Fibroblast of lung (primary cell): ENCODE measurements at regions not wholly inside any gene's neighbourhood (a gene's known extent, or its start where the extent isn't known, plus 50 kb on each side); places are given as distances from the start of the nearest gene placed in this dataset.

Source experiments
- CTCF ChIP-seq, 2 donors: IDR thresholded peaks in 1 of 2; conservative IDR thresholded peaks in 1 of 2; 1 replicate in 1 of 2; 2 replicates in 1 of 2; pipeline ENCODE4 v1.5.1; 2011 to 2012; ENCODE audit warnings: low read length in 2 of 2, control low read depth in 1 of 2, inconsistent platforms in 1 of 2, low read depth in 1 of 2, mild to moderate bottlenecking in 1 of 2
- EZH2 ChIP-seq: IDR thresholded peaks from 2 replicates; pipeline ENCODE4 v1.5.1; 2012; ENCODE audit warnings: low read length, control low read depth, mild to moderate bottlenecking; ENCODE audit errors: missing control alignments

DNA sequence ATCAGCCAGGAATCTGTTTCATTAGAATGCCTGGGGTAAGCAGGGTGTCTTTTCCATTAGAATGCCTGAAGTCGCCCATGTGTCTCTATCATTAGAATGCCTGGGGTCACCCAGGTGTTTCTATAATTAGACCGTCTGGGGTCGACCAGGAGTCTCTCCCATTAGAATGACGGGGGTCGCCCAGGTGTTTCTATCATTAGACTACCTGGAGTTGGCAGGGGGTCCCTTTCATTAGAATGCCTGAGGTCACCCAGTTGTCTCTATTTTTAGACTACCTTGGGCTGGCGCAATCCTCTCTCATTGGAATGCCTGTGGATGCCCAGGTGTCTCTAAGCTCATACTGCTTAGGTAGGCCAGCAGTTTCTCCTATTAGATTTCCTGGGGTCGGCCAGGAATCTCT is 1447.6 kb downstream of the UQCRFS1 start:
- TF ChIP-seq EZH2 = no peak
- no peak for TF ChIP-seq CTCF (conservative IDR thresholded peaks at IDR 0.05 in 1 of 2, IDR thresholded peaks at IDR 0.05 in 1 of 2; ENCODE audit: low read depth in 1 of 2, low read length in 2 of 2)
